OCI-LY1 (cell line): ENCODE measurements at regions not wholly inside any gene's neighbourhood (a gene's known extent, or its start where the extent isn't known, plus 50 kb on each side); places are given as distances from the start of the nearest gene placed in this dataset.

ENCODE experiments used
- H2AFZ ChIP-seq: fragments of 200-600 bp; sonication (generic), shearing (Covaris generic); 2 replicates; pipeline ENCODE4 v1.6.0; 2014; ENCODE audit warnings: antibody characterized with exemption, mild to moderate bottlenecking, low read length
- H3F3A ChIP-seq: fragments of 200-600 bp; sonication (generic), shearing (Covaris generic); 2 replicates; pipeline ENCODE4 v1.6.0; 2014; ENCODE audit warnings: mild to moderate bottlenecking, antibody characterized with exemption, low read length, moderate library complexity; ENCODE audit not compliant: insufficient read depth
- H3K27ac ChIP-seq: fragments of 200-600 bp; sonication (generic); 2 replicates; pipeline ENCODE4 v1.5.1; 2014; ENCODE audit warnings: low read length, mixed run types, mild to moderate bottlenecking, low read depth; ENCODE audit not compliant: poor library complexity, severe bottlenecking
- H3K27me3 ChIP-seq: fragments of 200-600 bp; sonication (generic); 2 replicates; pipeline ENCODE4 v1.6.0; 2014; ENCODE audit warnings: antibody characterized with exemption, mild to moderate bottlenecking, low read length, moderate library complexity; ENCODE audit not compliant: insufficient read depth
- H3K36me3 ChIP-seq: fragments of 200-600 bp; sonication (generic); 2 replicates; pipeline ENCODE4 v1.6.1; 2014; ENCODE audit warnings: mild to moderate bottlenecking, antibody characterized with exemption, low read length, moderate library complexity, mixed read lengths; ENCODE audit not compliant: insufficient read depth
- H3K4me1 ChIP-seq: fragments of 200-600 bp; sonication (generic); 2 replicates; pipeline ENCODE4 v1.5.1; 2014; ENCODE audit warnings: mild to moderate bottlenecking, low read length, moderate library complexity; ENCODE audit not compliant: insufficient read depth, severe bottlenecking
- H3K4me2 ChIP-seq: fragments of 200-600 bp; sonication (generic), shearing (Covaris generic); 2 replicates; pipeline ENCODE4 v1.6.1; 2014; ENCODE audit warnings: low read length
- H3K4me3 ChIP-seq: fragments of 200-600 bp; sonication (generic); 2 replicates; pipeline ENCODE4 v1.5.1; 2014; ENCODE audit warnings: low read length, low read depth, mild to moderate bottlenecking, mixed read lengths; ENCODE audit not compliant: poor library complexity, severe bottlenecking
- H3K79me2 ChIP-seq: fragments of 200-600 bp; shearing (Covaris generic); 2 replicates; pipeline ENCODE4 v1.6.1; 2016; ENCODE audit warnings: mixed run types, low read length, mixed read lengths; ENCODE audit not compliant: insufficient read depth
- H3K9ac ChIP-seq: fragments of 200-600 bp; sonication (generic), shearing (Covaris generic); 2 replicates; pipeline ENCODE4 v1.6.1; 2014; ENCODE audit warnings: mild to moderate bottlenecking, low read length, mixed read lengths
- H3K9me2 ChIP-seq: fragments of 200-600 bp; sonication (generic), shearing (Covaris generic); 2 replicates; pipeline ENCODE4 v1.6.1; 2014; ENCODE audit warnings: low read depth, mild to moderate bottlenecking, low read length, mixed read lengths
- H3K9me3 ChIP-seq: fragments of 200-600 bp; shearing (Covaris generic); 2 replicates; pipeline ENCODE4 v1.6.1; 2014; ENCODE audit warnings: low read length, mixed read lengths
- H4K20me1 ChIP-seq: fragments of 200-600 bp; sonication (generic), shearing (Covaris generic); 2 replicates; pipeline ENCODE4 v1.6.0; 2016; ENCODE audit warnings: mild to moderate bottlenecking, low read length; ENCODE audit not compliant: insufficient read depth
- CTCF ChIP-seq: fragments of 200-600 bp; sonication (generic), shearing (Covaris generic); IDR thresholded peaks from 2 replicates; pipeline ENCODE4 v1.5.1; 2017; ENCODE audit warnings: mild to moderate bottlenecking, antibody characterized with exemption, low read length, moderate library complexity, mixed read lengths
- EZH2 ChIP-seq: fragments of 200-600 bp; sonication (generic), shearing (Covaris generic); IDR thresholded peaks from 2 replicates; pipeline ENCODE4 v1.8.0; 2017; ENCODE audit warnings: borderline replicate concordance, mixed run types, mild to moderate bottlenecking, antibody characterized with exemption, low read length, moderate library complexity, mixed read lengths

GRCh38 chr7:142542942-142543341 lies 206.3 kb upstream of the PRSS1 start:
- no peak overlapping the region for H3K4me2 ChIP-seq
- no peaks in the 10 kb centered on the region for H3F3A ChIP-seq
- TF ChIP-seq EZH2 (no peak), CTCF (no peak)
- H3K79me2 ChIP-seq: no peaks in the 10 kb centered on the region
- no peak overlapping the region for H3K4me3 ChIP-seq
- H3K9me2 ChIP-seq: no peaks in the 10 kb centered on the region
- no peaks in the 10 kb centered on the region for H3K36me3 ChIP-seq
- H3K27me3 ChIP-seq: no peaks in the 10 kb centered on the region
- H2AFZ ChIP-seq: no peak overlapping the region
- H3K4me1 ChIP-seq: no peaks in the 10 kb centered on the region
- H3K9ac ChIP-seq: no peak overlapping the region
- no peak overlapping the region for H3K27ac ChIP-seq
- no peaks in the 10 kb centered on the region for H4K20me1 ChIP-seq
- no peaks in the 10 kb centered on the region for H3K9me3 ChIP-seq

DNA sequence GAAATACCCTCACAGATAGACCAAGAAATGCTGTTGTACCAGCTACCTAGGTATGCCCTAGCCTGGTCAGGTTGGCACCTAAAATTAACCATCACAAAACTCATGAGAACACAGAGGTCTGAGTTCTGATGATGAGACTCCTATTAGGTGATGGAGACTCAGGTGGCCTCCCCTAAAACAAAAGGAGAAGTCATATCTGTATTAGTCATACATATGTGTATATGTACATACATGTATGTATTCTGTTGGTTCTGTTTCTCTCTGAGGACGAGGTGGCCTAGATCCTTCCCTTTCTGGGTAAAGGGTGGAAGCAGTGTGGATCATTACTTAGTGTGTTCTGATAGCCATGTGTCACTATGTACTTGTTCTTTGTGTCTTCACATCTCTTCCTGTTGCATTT lies 207.2 kb upstream of the PRSS1 start:
- Histone ChIP-seq H2AFZ (no peak overlapping the region), H3K9ac (no peak overlapping the region), H3K4me2 (no peak overlapping the region), H3K36me3 (no peaks in the 10 kb centered on the region), H3K27ac (no peak overlapping the region), H3K9me2 (no peaks in the 10 kb centered on the region), H3K9me3 (no peaks in the 10 kb centered on the region), H4K20me1 (no peaks in the 10 kb centered on the region), H3K4me1 (no peaks in the 10 kb centered on the region), H3K27me3 (no peaks in the 10 kb centered on the region), H3K4me3 (no peak overlapping the region), H3F3A (no peaks in the 10 kb centered on the region), H3K79me2 (no peaks in the 10 kb centered on the region)
- TF ChIP-seq CTCF (no peak), EZH2 (no peak)

GRCh38 chr7:142540371-142540770 lies 208.9 kb upstream of the PRSS1 start:
- Histone ChIP-seq H3K9ac (no peak overlapping the region), H3F3A (no peaks in the 10 kb centered on the region), H3K27ac (no peak overlapping the region), H3K79me2 (no peaks in the 10 kb centered on the region), H3K36me3 (no peaks in the 10 kb centered on the region), H4K20me1 (no peaks in the 10 kb centered on the region), H3K4me2 (no peak overlapping the region), H2AFZ (no peak overlapping the region), H3K4me3 (no peak overlapping the region), H3K9me2 (no peaks in the 10 kb centered on the region), H3K9me3 (no peaks in the 10 kb centered on the region), H3K4me1 (no peaks in the 10 kb centered on the region), H3K27me3 (no peaks in the 10 kb centered on the region)
- TF ChIP-seq CTCF (no peak), EZH2 (no peak)
